H1 (cell line): ENCODE measurements at regions not wholly inside any gene's neighbourhood (a gene's known extent, or its start where the extent isn't known, plus 50 kb on each side); places are given as distances from the start of the nearest gene placed in this dataset.

Experiments used
- CTCF ChIA-PET: fragments of 300-600 bp; sonication (Branson Sonifier 250); formaldehyde crosslinking; loops from one replicate; lab custom pipeline; 2021; ENCODE audit not compliant: partially characterized antibody; lab: Charles Lee
- POLR2A ChIA-PET: fragments of 300-600 bp; sonication (Branson Sonifier 250); formaldehyde crosslinking; loops from one replicate; lab custom pipeline; 2021; ENCODE audit warnings: inconsistent platforms; ENCODE audit not compliant: partially characterized antibody; lab: Charles Lee
- DNase-seq, 2 experiments: peaks; one replicate each; pipeline versions ENCODE4 v3.0.0 to v3.0.0-alpha.2; 2010 to 2022; ENCODE audit warnings: low spot score in 2 of 2, low read depth in 1 of 2, mixed read lengths in 1 of 2
- FAIRE-seq: peaks from 2 replicates; lab custom pipeline; 2011; peaks lifted over from hg19 to GRCh38; lab: Jason Lieb, UNC
- H2AFZ ChIP-seq: 2 replicates; pipeline ENCODE4 v1.8.1; 2012; ENCODE audit warnings: low read length, inconsistent platforms
- H2AK5ac ChIP-seq: 2 replicates; pipeline ENCODE4 v1.6.1; 2013; ENCODE audit warnings: low read depth, low read length
- H2BK120ac ChIP-seq: replicated peaks from 2 replicates; pipeline ENCODE3; 2013; ENCODE audit warnings: low read depth, low read length, inconsistent platforms
- H2BK12ac ChIP-seq: 2 replicates; pipeline ENCODE4 v1.6.1; 2013; ENCODE audit warnings: low read depth, low read length
- H2BK15ac ChIP-seq: 2 replicates; pipeline ENCODE4 v1.6.1; 2013; ENCODE audit warnings: low read length
- H2BK20ac ChIP-seq: 2 replicates; pipeline ENCODE4 v1.6.1; 2013; ENCODE audit warnings: low read length
- H2BK5ac ChIP-seq: 2 replicates; pipeline ENCODE4 v1.6.1; 2013; ENCODE audit warnings: low read depth, low read length
- H3K14ac ChIP-seq: 2 replicates; pipeline ENCODE4 v1.6.1; 2013; ENCODE audit warnings: inconsistent platforms; ENCODE audit not compliant: insufficient read length
- H3K18ac ChIP-seq: 2 replicates; pipeline ENCODE4 v1.6.1; 2013; ENCODE audit warnings: low read length; ENCODE audit errors: extremely low read depth
- H3K23ac ChIP-seq: 2 replicates; pipeline ENCODE4 v1.6.1; 2013; ENCODE audit warnings: inconsistent platforms; ENCODE audit not compliant: insufficient read length
- H3K23me2 ChIP-seq: 2 replicates; pipeline ENCODE4 v1.6.1; 2013; ENCODE audit warnings: low read depth, low read length
- H3K27ac ChIP-seq: 2 replicates; pipeline ENCODE4 v1.6.1; 2011; ENCODE audit warnings: low read depth, low read length, inconsistent platforms
- H3K27me3 ChIP-seq, 4 experiments: replicated peaks in 1 of 4; 1 replicate in 1 of 4; 2 replicates in 3 of 4; pipeline versions ENCODE4 v1.6.1 to v1.8.1; 2011 to 2013; ENCODE audit warnings: low read length in 3 of 4, mild to moderate bottlenecking in 3 of 4, inconsistent platforms in 2 of 4, mixed read lengths in 2 of 4, moderate library complexity in 1 of 4; ENCODE audit not compliant: control insufficient read depth in 3 of 4, insufficient read depth in 3 of 4; ENCODE audit errors: extremely low read depth in 1 of 4
- H3K36me3 ChIP-seq, 4 experiments: 2 replicates each; pipeline versions ENCODE4 v1.6.1 to v1.8.1; 2011 to 2013; ENCODE audit warnings: mild to moderate bottlenecking in 4 of 4, low read length in 3 of 4, moderate library complexity in 2 of 4, control low read depth in 1 of 4, inconsistent platforms in 1 of 4; ENCODE audit not compliant: insufficient read depth in 4 of 4, control insufficient read depth in 2 of 4
- H3K4ac ChIP-seq: replicated peaks from 2 replicates; pipeline ENCODE3; 2013; ENCODE audit warnings: low read length, low read depth, mixed read lengths, inconsistent platforms; ENCODE audit not compliant: insufficient read length
- H3K4me1 ChIP-seq, 4 experiments: replicated peaks in 1 of 4; 1 replicate in 1 of 4; 2 replicates in 3 of 4; pipeline versions ENCODE4 v1.6.1 to v1.8.1; 2011 to 2013; ENCODE audit warnings: low read length in 3 of 4, inconsistent platforms in 2 of 4, mixed read lengths in 1 of 4; ENCODE audit not compliant: insufficient read depth in 4 of 4, control insufficient read depth in 3 of 4
- H3K4me2 ChIP-seq, 2 experiments: 2 replicates each; pipeline versions ENCODE4 v1.6.1 to v1.8.1; 2011 to 2013; ENCODE audit warnings: low read depth in 2 of 2, low read length in 2 of 2, control low read depth in 1 of 2, inconsistent platforms in 1 of 2, mild to moderate bottlenecking in 1 of 2; ENCODE audit not compliant: insufficient read depth in 1 of 2
- H3K4me3 ChIP-seq, 4 experiments: fragments of 200-600, 300-600 bp in 1 of 4; sonication (generic), shearing (Covaris generic), sonication (Bioruptor Twin) in 1 of 4; 2 replicates each; pipeline versions ENCODE4 v1.5.1 to v1.8.1; 2011 to 2016; ENCODE audit warnings: low read length in 4 of 4, low read depth in 3 of 4, control low read depth in 2 of 4, inconsistent platforms in 2 of 4, mild to moderate bottlenecking in 2 of 4, mixed read lengths in 1 of 4, moderate library complexity in 1 of 4; ENCODE audit not compliant: insufficient read depth in 2 of 4; ENCODE audit errors: extremely low read depth in 1 of 4
- H3K56ac ChIP-seq: replicated peaks from 2 replicates; pipeline ENCODE3; 2013; ENCODE audit warnings: low read depth, mild to moderate bottlenecking, mixed read lengths, low read length, inconsistent platforms; ENCODE audit not compliant: insufficient read length
- H3K79me1 ChIP-seq: 2 replicates; pipeline ENCODE4 v1.6.1; 2013; ENCODE audit warnings: low read depth, low read length, control low read depth
- H3K79me2 ChIP-seq, 2 experiments: 2 replicates each; pipeline versions ENCODE4 v1.6.1 to v1.8.1; 2012 to 2013; ENCODE audit warnings: low read length in 2 of 2, mild to moderate bottlenecking in 2 of 2, inconsistent platforms in 1 of 2; ENCODE audit not compliant: insufficient read depth in 2 of 2, control insufficient read depth in 1 of 2
- H3K9ac ChIP-seq, 4 experiments: replicated peaks in 1 of 4; 1 replicate in 1 of 4; 2 replicates in 3 of 4; pipeline versions ENCODE4 v1.6.1 to v1.8.1; 2011 to 2013; ENCODE audit warnings: low read depth in 3 of 4, low read length in 3 of 4, control low read depth in 2 of 4, mild to moderate bottlenecking in 2 of 4, moderate library complexity in 2 of 4, inconsistent platforms in 1 of 4; ENCODE audit errors: extremely low read depth in 1 of 4
- H3K9me3 ChIP-seq, 2 experiments: 2 replicates each; pipeline versions ENCODE4 v1.6.1 to v1.8.1; 2012 to 2013; ENCODE audit warnings: mild to moderate bottlenecking in 2 of 2, moderate library complexity in 2 of 2, control low read depth in 1 of 2, inconsistent platforms in 1 of 2, low read depth in 1 of 2, low read length in 1 of 2, mixed read lengths in 1 of 2; ENCODE audit not compliant: insufficient read depth in 2 of 2
- H4K20me1 ChIP-seq, 2 experiments: replicated peaks in 1 of 2; 2 replicates each; pipeline versions ENCODE3 to v1.8.1; 2011 to 2013; ENCODE audit warnings: inconsistent platforms in 2 of 2, low read length in 2 of 2, mild to moderate bottlenecking in 1 of 2; ENCODE audit not compliant: insufficient read depth in 2 of 2, control insufficient read depth in 1 of 2
- H4K5ac ChIP-seq: 2 replicates; pipeline ENCODE4 v1.6.1; 2013; ENCODE audit warnings: low read length, low read depth, mixed read lengths, inconsistent platforms; ENCODE audit not compliant: insufficient read length
- H4K8ac ChIP-seq: 2 replicates; pipeline ENCODE4 v1.8.0; 2013; ENCODE audit warnings: mild to moderate bottlenecking, moderate library complexity, low read length, inconsistent platforms; ENCODE audit not compliant: insufficient read depth; ENCODE audit errors: extremely low read depth
- H4K91ac ChIP-seq: replicated peaks from 2 replicates; pipeline ENCODE3; 2013; ENCODE audit warnings: low read length, mixed read lengths, inconsistent platforms; ENCODE audit not compliant: insufficient read length
- EGR1 ChIP-seq: IDR thresholded peaks from 2 replicates; pipeline ENCODE4 v1.6.1; 2011; ENCODE audit warnings: low read depth, low read length, borderline replicate concordance
- EP300 ChIP-seq, 2 experiments: IDR thresholded peaks; 1 replicate in 1 of 2; 2 replicates in 1 of 2; pipeline ENCODE4 v1.6.1; 2011 to 2012; ENCODE audit warnings: low read depth in 2 of 2, low read length in 2 of 2, mild to moderate bottlenecking in 2 of 2, borderline replicate concordance in 1 of 2, inconsistent platforms in 1 of 2, moderate library complexity in 1 of 2
- GABPA ChIP-seq: IDR thresholded peaks from 2 replicates; pipeline ENCODE4 v1.6.1; 2011; ENCODE audit warnings: mild to moderate bottlenecking, low read length, moderate library complexity, borderline replicate concordance; ENCODE audit not compliant: insufficient read depth
- RBBP5 ChIP-seq: IDR thresholded peaks from 2 replicates; pipeline ENCODE4 v1.7.1; 2012; ENCODE audit warnings: low read depth, mild to moderate bottlenecking, inconsistent platforms, low read length, moderate library complexity, borderline replicate concordance
- SIN3A ChIP-seq, 2 experiments: IDR thresholded peaks in 1 of 2; conservative IDR thresholded peaks in 1 of 2; 2 replicates each; pipeline ENCODE4 v1.6.1; 2011 to 2012; ENCODE audit warnings: low read length in 2 of 2, improper control_type of control experiment in 1 of 2, low read depth in 1 of 2, mild to moderate bottlenecking in 1 of 2
- SIRT6 ChIP-seq: IDR thresholded peaks from one replicate; pipeline ENCODE4 v1.7.1; 2012; ENCODE audit warnings: low read length, inconsistent platforms
- SP4 ChIP-seq: IDR thresholded peaks from 2 replicates; pipeline ENCODE4 v1.6.1; 2012; ENCODE audit warnings: low read length, inconsistent platforms
- WGBS, 2 experiments: shearing (Covaris generic) in 1 of 2; methylation state at CpG; one replicate each; pipeline versions ENCODE4 v1.1.6 to v1.1.7; 2013 to 2015; ENCODE audit warnings: low lambda C conversion rate in 2 of 2, mixed read lengths in 2 of 2, inconsistent platforms in 1 of 2, low coverage in 1 of 2, missing lambda C conversion rate in 1 of 2; ENCODE audit not compliant: insufficient replicate concordance in 2 of 2, insufficient coverage in 1 of 2, insufficient read length in 1 of 2; ENCODE audit errors: extremely low coverage in 1 of 2, missing lambda C conversion rate in 1 of 2; 5-methylcytosine and 5-hydroxymethylcytosine counted together
- TF ChIP-seq, protein P1 (sequence below): IDR thresholded peaks from 2 replicates; pipeline ENCODE4 v1.6.1; 2012; ENCODE audit warnings: inconsistent platforms

DNA sequence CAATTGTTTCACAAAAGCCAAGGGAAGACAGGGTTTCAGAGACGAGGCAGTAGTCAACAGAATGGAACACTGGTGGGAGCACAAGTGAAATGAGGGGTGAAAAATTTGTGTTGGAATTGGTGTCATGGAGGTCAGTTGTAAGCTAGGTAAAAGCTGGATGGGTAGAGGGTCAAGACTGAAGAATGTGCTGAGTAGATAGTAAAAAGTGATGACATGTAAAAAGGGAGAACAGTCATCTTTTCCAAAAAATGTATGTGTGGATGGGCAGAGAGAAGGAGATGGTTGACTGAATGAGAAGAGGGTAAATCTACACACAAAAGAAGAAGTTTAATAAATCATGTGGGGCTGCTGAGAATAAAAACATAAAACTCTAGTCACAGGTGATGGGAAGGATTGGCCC lies 92.7 kb upstream of the COL3A1 start:
- Histone ChIP-seq H3K79me2 (no peaks in the 10 kb centered on the region), H3K27me3 (no peaks in the 10 kb centered on the region), H3K56ac (no peak overlapping the region), H3K4me1 (no peaks in the 10 kb centered on the region), H3K4me3 (no peak overlapping the region), H4K8ac (no peak overlapping the region), H2BK20ac (no peak overlapping the region), H3K36me3 (no peaks in the 10 kb centered on the region), H3K23me2 (no peaks in the 10 kb centered on the region; the same call in 1 of the 2 replicates), H2AK5ac (no peak overlapping the region), H2BK15ac (no peak overlapping the region), H3K27ac (no peak overlapping the region), H4K5ac (no peak overlapping the region), H3K23ac (no peak overlapping the region), H4K91ac (no peak overlapping the region), H3K9ac (no peak overlapping the region), H3K4ac (no peak overlapping the region), H2BK5ac (no peak overlapping the region), H2AFZ (no peak overlapping the region), H3K79me1 (no peaks in the 10 kb centered on the region), H3K9me3 (no peaks in the 10 kb centered on the region), H3K14ac (no peak overlapping the region), H2BK120ac (no peak overlapping the region), H3K4me2 (no peak overlapping the region), H3K18ac (no peak overlapping the region), H2BK12ac (no peak overlapping the region), H4K20me1 (no peaks in the 10 kb centered on the region)
- no peak for DNase-seq
- WGBS, 2 experiments, result 92% methylated on average over 1 of the region's 1 CpG; no CpG with 5 or more reads in 1 of the 2 experiments
- ChIA-PET CTCF (no interaction called here), POLR2A (no interaction called here)
- TF ChIP-seq SIRT6 (no peak), RBBP5 (no peak), EGR1 (no peak), GABPA (no peak), SIN3A (conservative IDR thresholded peaks at IDR 0.05 in 1 of 2, IDR thresholded peaks at IDR 0.05 in 1 of 2; ENCODE audit: low read depth in 1 of 2, low read length in 2 of 2) (no peak), SP4 (no peak), EP300 (IDR thresholded peaks at IDR 0.05; ENCODE audit: borderline replicate concordance in 1 of 2, low read depth in 2 of 2, low read length in 2 of 2) (no peak)
- TF ChIP-seq, protein P1, sequence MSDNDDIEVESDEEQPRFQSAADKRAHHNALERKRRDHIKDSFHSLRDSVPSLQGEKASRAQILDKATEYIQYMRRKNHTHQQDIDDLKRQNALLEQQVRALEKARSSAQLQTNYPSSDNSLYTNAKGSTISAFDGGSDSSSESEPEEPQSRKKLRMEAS, result no peak
- no peak for FAIRE-seq
